ENCODE measurements at regions not wholly inside any gene's neighbourhood (a gene's known extent, or its start where the extent isn't known, plus 50 kb on each side); places are given as distances from the start of the nearest gene placed in this dataset.

GRCh38 chr1:8251635-8252034, 66.3 kb upstream of the SLC45A1 start (continued):
- no peak for TF ChIP-seq POLR2AphosphoS5 (IDR thresholded peaks at IDR 0.05; ENCODE audit: low read depth, low read length)
- no peak for TF ChIP-seq SAP30 (IDR thresholded peaks at IDR 0.05; ENCODE audit: insufficient read depth, insufficient replicate concordance, low read length)
- no peak for TF ChIP-seq CHD1 (IDR thresholded peaks at IDR 0.05; ENCODE audit: low read depth, low read length)
- TF ChIP-seq CBX8 (IDR thresholded peaks at IDR 0.05; ENCODE audit: borderline replicate concordance, low read depth, low read length) = no peak
- no peak for TF ChIP-seq JUND (IDR thresholded peaks at IDR 0.05; ENCODE audit: low read length)
- TF ChIP-seq SIRT6 (IDR thresholded peaks at IDR 0.05; ENCODE audit: low read length) = no peak
- no peak for TF ChIP-seq FOSL1 (IDR thresholded peaks at IDR 0.05; ENCODE audit: insufficient read depth, low read depth, low read length)
- TF ChIP-seq MAX (IDR thresholded peaks at IDR 0.05) = no peak
- no peak for TF ChIP-seq RXRA (IDR thresholded peaks at IDR 0.05; ENCODE audit: insufficient read depth, low read depth, low read length)
- no peak for TF ChIP-seq TAF7 (optimal IDR thresholded peaks at IDR 0.05; ENCODE audit: borderline replicate concordance, low read depth, low read length)
- no peak for TF ChIP-seq EZH2 (IDR thresholded peaks at IDR 0.05; ENCODE audit: low read depth, low read length, severe bottlenecking)
- TF ChIP-seq SRF (IDR thresholded peaks at IDR 0.05; ENCODE audit: low read depth, low read length) = no peak
- no peak for TF ChIP-seq JUN (IDR thresholded peaks at IDR 0.05; ENCODE audit: low read depth, low read length)
- TF ChIP-seq POLR2A (IDR thresholded peaks at IDR 0.05; ENCODE audit: control extremely low read depth in 1 of 2, low read depth in 2 of 2, low read length in 2 of 2) = no peak
- no peak for TF ChIP-seq TEAD4 (IDR thresholded peaks at IDR 0.05; ENCODE audit: low read depth, low read length)
- TF ChIP-seq RAD21 (IDR thresholded peaks at IDR 0.05 in 1 of 2, conservative IDR thresholded peaks at IDR 0.05 in 1 of 2; ENCODE audit: low read depth in 2 of 2, low read length in 2 of 2) = no peak
- TF ChIP-seq SIN3A (conservative IDR thresholded peaks at IDR 0.05 in 1 of 2, IDR thresholded peaks at IDR 0.05 in 1 of 2; ENCODE audit: low read depth in 1 of 2, low read length in 2 of 2) = no peak
- TF ChIP-seq CREB1 (IDR thresholded peaks at IDR 0.05) = no peak

Measured in H1 (cell line).